ENCODE measurements at regions not wholly inside any gene's neighbourhood (a gene's known extent, or its start where the extent isn't known, plus 50 kb on each side); places are given as distances from the start of the nearest gene placed in this dataset.

DNA sequence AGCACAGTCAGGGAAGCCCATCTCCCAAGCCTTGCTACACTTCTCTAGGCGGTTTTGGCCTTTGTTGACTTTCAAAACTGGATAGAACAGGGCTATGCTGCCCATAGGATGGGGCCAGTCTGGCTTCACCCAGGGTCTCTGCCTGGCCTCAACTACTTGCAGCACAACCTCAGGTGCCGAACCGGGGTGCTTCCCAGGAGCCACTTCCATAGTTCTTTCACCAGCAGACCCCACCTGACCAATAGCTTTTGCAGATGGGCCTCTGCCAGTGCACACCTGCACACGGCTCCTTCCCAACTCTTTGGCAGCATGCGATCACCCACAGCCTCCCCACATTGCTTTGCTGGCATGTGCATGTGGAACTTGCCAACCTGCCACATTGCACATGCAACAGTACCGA, 331.6 kb downstream of the CPS1 start:
- Histone ChIP-seq H3K9ac (replicated peaks in 1 of 4; ENCODE audit: extremely low read depth in 1 of 4, low read depth in 3 of 4, low read length in 3 of 4) (no peak overlapping the region), H3K79me2 (ENCODE audit: control insufficient read depth in 1 of 2, insufficient read depth in 2 of 2, low read length in 2 of 2) (no peaks in the 10 kb centered on the region), H3K56ac (replicated peaks; ENCODE audit: insufficient read length, low read depth, low read length) (no peak overlapping the region), H4K20me1 (replicated peaks in 1 of 2; ENCODE audit: control insufficient read depth in 1 of 2, insufficient read depth in 2 of 2, low read length in 2 of 2) (no peaks in the 10 kb centered on the region), H3K27me3 (replicated peaks in 1 of 4; ENCODE audit: control insufficient read depth in 3 of 4, extremely low read depth in 1 of 4, insufficient read depth in 3 of 4, low read length in 3 of 4) (no peaks in the 10 kb centered on the region), H3K4me2 (ENCODE audit: insufficient read depth in 1 of 2, low read depth in 2 of 2, low read length in 2 of 2) (no peak overlapping the region), H3K9me3 (ENCODE audit: insufficient read depth in 2 of 2, low read depth in 1 of 2, low read length in 1 of 2) (no peaks in the 10 kb centered on the region), H2BK120ac (replicated peaks; ENCODE audit: low read depth, low read length) (no peak overlapping the region), H3K79me1 (ENCODE audit: low read depth, low read length) (no peaks in the 10 kb centered on the region), H3K18ac (ENCODE audit: extremely low read depth, low read length) (no peak overlapping the region), H4K8ac (ENCODE audit: extremely low read depth, insufficient read depth, low read length) (no peak overlapping the region; the same call in 1 of the 2 replicates), H2AK5ac (ENCODE audit: low read depth, low read length) (no peak overlapping the region), H4K91ac (replicated peaks; ENCODE audit: insufficient read length, low read length) (no peak overlapping the region), H3K4me3 (ENCODE audit: extremely low read depth in 1 of 4, insufficient read depth in 2 of 4, low read depth in 3 of 4, low read length in 4 of 4) (no peak overlapping the region), H2BK12ac (ENCODE audit: low read depth, low read length) (no peak overlapping the region), H4K5ac (ENCODE audit: insufficient read length, low read depth, low read length) (no peak overlapping the region), H2BK15ac (ENCODE audit: low read length) (no peak overlapping the region), H2BK5ac (ENCODE audit: low read depth, low read length) (no peak overlapping the region), H2BK20ac (ENCODE audit: low read length) (no peak overlapping the region), H3K4ac (replicated peaks; ENCODE audit: insufficient read length, low read depth, low read length) (no peak overlapping the region), H3K14ac (ENCODE audit: insufficient read length) (no peak overlapping the region), H3K23me2 (ENCODE audit: low read depth, low read length) (no peaks in the 10 kb centered on the region; the same call in 1 of the 2 replicates), H3K4me1 (replicated peaks in 1 of 4; ENCODE audit: control insufficient read depth in 3 of 4, insufficient read depth in 4 of 4, low read length in 3 of 4) (no peaks in the 10 kb centered on the region), H2AFZ (ENCODE audit: low read length) (no peak overlapping the region), H3K23ac (ENCODE audit: insufficient read length) (no peak overlapping the region), H3K27ac (ENCODE audit: low read depth, low read length) (no peak overlapping the region), H3K36me3 (ENCODE audit: control insufficient read depth in 2 of 4, insufficient read depth in 4 of 4, low read length in 3 of 4) (no peaks in the 10 kb centered on the region)
- ChIA-PET CTCF (ENCODE audit: partially characterized antibody) (interaction anchor here (1.3 kb wide), 1 partner anchor 147 kb away, joined by 3 read pairs; no protein-coding TSS in a partner anchor), POLR2A (ENCODE audit: partially characterized antibody) (interaction anchor here (0.6 to 1.1 kb wide), 2 partner anchors 21 to 28 kb away, joined by 3 read pairs; no protein-coding TSS in a partner anchor)
- no peak for TF ChIP-seq SUZ12 (IDR thresholded peaks at IDR 0.05; ENCODE audit: low read length)
- TF ChIP-seq KDM1A (IDR thresholded peaks at IDR 0.05; ENCODE audit: borderline replicate concordance, low read length): no peak
- TF ChIP-seq NRF1 (IDR thresholded peaks at IDR 0.05; ENCODE audit: low read depth, low read length): no peak
- TF ChIP-seq EP300 (IDR thresholded peaks at IDR 0.05; ENCODE audit: borderline replicate concordance in 1 of 2, low read depth in 2 of 2, low read length in 2 of 2): no peak
- no peak for TF ChIP-seq HDAC2 (IDR thresholded peaks at IDR 0.05; ENCODE audit: borderline replicate concordance in 1 of 2, low read depth in 2 of 2, low read length in 2 of 2)
- no peak for TF ChIP-seq TBP (IDR thresholded peaks at IDR 0.05; ENCODE audit: low read depth, low read length)
- no peak for TF ChIP-seq KDM5A (IDR thresholded peaks at IDR 0.05; ENCODE audit: low read length)
- TF ChIP-seq GTF2F1 (IDR thresholded peaks at IDR 0.05; ENCODE audit: borderline replicate concordance, low read depth, low read length): no peak
- no peak for TF ChIP-seq GABPA (IDR thresholded peaks at IDR 0.05; ENCODE audit: borderline replicate concordance, insufficient read depth, low read length)
- FAIRE-seq (no peak), DNase-seq (ENCODE audit: low read depth in 1 of 2, low spot score in 2 of 2) (no peak)
- WGBS, 2 experiments (ENCODE audit: extremely low coverage in 1 of 2, insufficient coverage in 1 of 2, insufficient read length in 1 of 2, insufficient replicate concordance in 2 of 2, low coverage in 1 of 2, low lambda C conversion rate in 2 of 2, missing lambda C conversion rate in 1 of 2): 92% methylated on average over 6 of the region's 6 CpGs; no CpG with 5 or more reads in 1 of the 2 experiments
